AG09309 (cell line): ENCODE measurements at regions not wholly inside any gene's neighbourhood (a gene's known extent, or its start where the extent isn't known, plus 50 kb on each side); places are given as distances from the start of the nearest gene placed in this dataset.

ENCODE experiments used
- DNase-seq: peaks from one replicate; pipeline ENCODE4 v3.0.0-alpha.2; 2010; ENCODE audit warnings: low read depth
- H3K4me3 ChIP-seq: 2 replicates; pipeline ENCODE4 v1.5.1; 2011; ENCODE audit warnings: mild to moderate bottlenecking, low read depth, low read length, moderate library complexity; ENCODE audit not compliant: control insufficient read depth
- CTCF ChIP-seq: IDR thresholded peaks from 2 replicates; pipeline ENCODE4 v1.5.1; 2011; ENCODE audit warnings: mild to moderate bottlenecking, low read depth, low read length, inconsistent platforms; ENCODE audit not compliant: insufficient read depth, control insufficient read depth; ENCODE audit errors: missing control alignments

DNA sequence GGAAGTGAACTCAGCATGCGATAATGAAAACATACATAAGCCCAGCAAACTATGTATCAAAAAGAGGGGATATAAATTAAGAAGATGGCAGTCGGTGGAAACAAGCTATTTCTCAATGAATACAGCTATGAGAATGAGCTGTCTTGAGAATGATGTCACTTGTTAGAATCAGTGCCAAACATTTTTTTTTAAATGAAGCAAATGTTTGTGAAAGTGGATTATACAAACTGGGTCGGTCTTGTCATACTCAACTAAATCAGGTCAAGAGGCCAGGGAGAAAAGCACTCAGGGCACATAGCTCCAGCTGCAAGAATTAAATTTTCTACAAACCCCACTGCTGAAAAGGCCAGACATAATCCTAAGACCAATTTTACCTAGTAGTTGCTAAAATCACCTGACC lies 1048.4 kb downstream of the SLITRK1 start:
- no peak for DNase-seq
- TF ChIP-seq CTCF = no peak
- H3K4me3 ChIP-seq = no peak overlapping the region

DNA sequence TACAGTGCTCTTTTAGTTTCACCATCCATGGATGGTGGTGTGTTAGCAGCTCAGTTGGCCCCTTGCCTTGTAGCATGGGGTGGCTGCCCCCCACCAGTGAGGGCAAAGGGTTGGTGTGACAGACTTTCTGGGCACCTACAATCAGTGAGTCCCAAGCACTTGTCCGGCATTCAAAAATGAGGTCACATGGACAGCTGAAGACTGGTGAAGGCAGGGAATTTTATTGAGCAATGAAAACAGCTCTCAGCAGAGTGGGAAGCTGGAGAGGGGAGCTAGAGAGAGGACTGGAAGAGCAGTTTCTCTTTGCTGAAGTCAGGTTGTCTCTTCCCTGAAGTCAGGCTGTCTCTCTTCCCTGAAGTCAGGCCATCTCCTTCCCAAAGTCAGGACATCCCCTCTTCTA lies 1053.2 kb downstream of the SLITRK1 start:
- no peak overlapping the region for H3K4me3 ChIP-seq
- TF ChIP-seq CTCF = no peak
- no peak for DNase-seq

GRCh38 chr13:82827724-82828123 lies 1054.5 kb downstream of the SLITRK1 start:
- DNase-seq = no peak
- TF ChIP-seq CTCF = no peak

DNA sequence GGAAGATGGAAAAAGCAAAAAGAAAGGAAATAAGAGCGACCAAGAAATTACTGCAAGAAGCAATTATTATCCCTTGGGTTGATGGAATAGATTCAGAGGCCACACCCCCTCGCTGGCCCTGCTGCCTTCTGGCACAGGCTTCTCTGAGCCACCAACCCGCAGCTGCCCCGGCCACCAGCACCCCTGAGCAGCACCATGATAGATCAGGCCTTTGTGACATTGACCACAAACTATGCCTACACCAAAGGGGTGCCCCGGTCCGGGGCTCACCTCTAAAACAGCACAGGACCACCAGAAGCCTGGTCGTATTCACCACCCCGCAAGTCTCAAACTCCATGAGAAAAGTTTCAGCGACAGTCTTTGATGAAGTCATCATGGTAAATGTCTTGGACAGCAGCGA lies 1059.3 kb downstream of the SLITRK1 start:
- no peak overlapping the region for H3K4me3 ChIP-seq
- no peak for TF ChIP-seq CTCF
- no peak for DNase-seq

More at GRCh38 chr13:82827724-82828123, 1054.5 kb downstream of the SLITRK1 start:
- no peak overlapping the region for H3K4me3 ChIP-seq

GRCh38 chr13:82817133-82817532 lies 1065.1 kb downstream of the SLITRK1 start:
- no peak for TF ChIP-seq CTCF
- H3K4me3 ChIP-seq = no peak overlapping the region
- DNase-seq = no peak

GRCh38 chr13:82815791-82816190 lies 1066.5 kb downstream of the SLITRK1 start:
- no peak overlapping the region for H3K4me3 ChIP-seq
- DNase-seq = no peak
- TF ChIP-seq CTCF = no peak

DNA sequence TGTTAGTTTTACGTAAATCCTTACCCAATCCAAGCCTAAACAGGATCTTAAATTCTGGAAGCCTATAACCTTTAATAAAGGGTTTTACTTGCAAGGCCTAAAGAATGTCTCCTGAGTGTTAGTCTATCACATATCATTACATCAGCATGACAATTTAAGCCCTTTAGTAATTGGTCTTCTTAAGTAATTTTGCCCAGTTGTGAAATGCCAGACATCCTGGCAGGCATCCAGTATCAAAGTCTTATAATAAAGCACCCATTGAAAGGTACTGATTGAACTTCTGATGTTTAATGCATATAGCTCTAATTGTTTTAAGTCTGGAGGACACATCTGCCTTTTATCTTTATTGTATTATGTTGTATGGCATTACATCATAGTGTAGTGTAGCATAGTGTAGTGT lies 1078.9 kb downstream of the SLITRK1 start:
- H3K4me3 ChIP-seq = no peak overlapping the region
- no peak for DNase-seq
- no peak for TF ChIP-seq CTCF
